ENCODE measurements at regions not wholly inside any gene's neighbourhood (a gene's known extent, or its start where the extent isn't known, plus 50 kb on each side); places are given as distances from the start of the nearest gene placed in this dataset.

- H3K36me3 ChIP-seq (replicated peaks; ENCODE audit: insufficient read depth, low read depth), result no peaks in the 10 kb centered on the region
- H3K9me3 ChIP-seq (ENCODE audit: low read depth), result no peaks in the 10 kb centered on the region
- H3K79me2 ChIP-seq, result no peaks in the 10 kb centered on the region
- no peak overlapping the region for H2AFZ ChIP-seq
- no peak overlapping the region for H3K4me2 ChIP-seq
- DNase-seq (ENCODE audit: low spot score), result no peak
- no peak overlapping the region for H3K4me3 ChIP-seq
- H3K9me2 ChIP-seq (replicated peaks; ENCODE audit: insufficient read depth), result no peaks in the 10 kb centered on the region
- no peaks in the 10 kb centered on the region for H4K20me1 ChIP-seq (ENCODE audit: insufficient read depth, poor library complexity, severe bottlenecking)
- TF ChIP-seq EZH2 (IDR thresholded peaks at IDR 0.05; ENCODE audit: borderline replicate concordance) (no peak), CTCF (IDR thresholded peaks at IDR 0.05; ENCODE audit: poor library complexity) (no peak), EZH2phosphoT487 (IDR thresholded peaks at IDR 0.05; ENCODE audit: low read depth, severe bottlenecking, unreplicated experiment) (no peak)
- no peaks in the 10 kb centered on the region for H3K27me3 ChIP-seq
- H3K4me1 ChIP-seq (ENCODE audit: insufficient read depth), result no peaks in the 10 kb centered on the region
- H3K27ac ChIP-seq, result no peak overlapping the region
Measured at GRCh38 chr4:110801591-110801990, 178.7 kb upstream of the PITX2 start.

- no peak overlapping the region for H3K27ac ChIP-seq
- no peaks in the 10 kb centered on the region for H3K4me1 ChIP-seq (ENCODE audit: insufficient read depth)
- H3K9me3 ChIP-seq (ENCODE audit: low read depth), result no peaks in the 10 kb centered on the region
- H3K4me3 ChIP-seq, result no peak overlapping the region
- no peak overlapping the region for H3K4me2 ChIP-seq
- no peaks in the 10 kb centered on the region for H3K79me2 ChIP-seq
- no peak overlapping the region for H2AFZ ChIP-seq
- 80% methylated on average over 6 of the region's 6 CpGs for WGBS (ENCODE audit: low lambda C conversion rate, missing lambda C conversion rate)
- no peaks in the 10 kb centered on the region for H3K36me3 ChIP-seq (replicated peaks; ENCODE audit: insufficient read depth, low read depth)
- no peaks in the 10 kb centered on the region for H3K27me3 ChIP-seq
- no peaks in the 10 kb centered on the region for H3K9me2 ChIP-seq (replicated peaks; ENCODE audit: insufficient read depth)
- DNase-seq (ENCODE audit: low spot score), result no peak
- no peaks in the 10 kb centered on the region for H4K20me1 ChIP-seq (ENCODE audit: insufficient read depth, poor library complexity, severe bottlenecking)
- no peak for TF ChIP-seq CTCF (IDR thresholded peaks at IDR 0.05; ENCODE audit: poor library complexity)
- TF ChIP-seq EZH2phosphoT487 (IDR thresholded peaks at IDR 0.05; ENCODE audit: low read depth, severe bottlenecking, unreplicated experiment), result no peak
- no peak for TF ChIP-seq EZH2 (IDR thresholded peaks at IDR 0.05; ENCODE audit: borderline replicate concordance)
Measured at GRCh38 chr4:110808351-110808878, 185.5 kb upstream of the PITX2 start.

- Histone ChIP-seq H3K4me3 (no peak overlapping the region), H3K9me2 (replicated peaks; ENCODE audit: insufficient read depth) (no peaks in the 10 kb centered on the region), H3K27ac (no peak overlapping the region), H3K4me2 (no peak overlapping the region), H4K20me1 (ENCODE audit: insufficient read depth, poor library complexity, severe bottlenecking) (no peaks in the 10 kb centered on the region), H3K4me1 (ENCODE audit: insufficient read depth) (no peaks in the 10 kb centered on the region), H3K36me3 (replicated peaks; ENCODE audit: insufficient read depth, low read depth) (no peaks in the 10 kb centered on the region), H3K9me3 (ENCODE audit: low read depth) (no peaks in the 10 kb centered on the region), H3K27me3 (no peaks in the 10 kb centered on the region), H3K79me2 (no peaks in the 10 kb centered on the region), H2AFZ (no peak overlapping the region)
- WGBS (ENCODE audit: low lambda C conversion rate, missing lambda C conversion rate), result 72% methylated on average over 4 of the region's 4 CpGs
- TF ChIP-seq EZH2phosphoT487 (IDR thresholded peaks at IDR 0.05; ENCODE audit: low read depth, severe bottlenecking, unreplicated experiment) (no peak), CTCF (IDR thresholded peaks at IDR 0.05; ENCODE audit: poor library complexity) (no peak), EZH2 (IDR thresholded peaks at IDR 0.05; ENCODE audit: borderline replicate concordance) (no peak)
- no peak for DNase-seq (ENCODE audit: low spot score)
Measured at GRCh38 chr4:110815950-110816349, 193.1 kb upstream of the PITX2 start.

GRCh38 chr4:110816367-110816766 lies 193.5 kb upstream of the PITX2 start:
- H3K27ac ChIP-seq, result no peak overlapping the region
- no peaks in the 10 kb centered on the region for H3K9me2 ChIP-seq (replicated peaks; ENCODE audit: insufficient read depth)
- H3K9me3 ChIP-seq (ENCODE audit: low read depth), result no peaks in the 10 kb centered on the region
- no peak overlapping the region for H3K4me2 ChIP-seq
- no peak for DNase-seq (ENCODE audit: low spot score)
- no peak overlapping the region for H2AFZ ChIP-seq
- no peaks in the 10 kb centered on the region for H3K36me3 ChIP-seq (replicated peaks; ENCODE audit: insufficient read depth, low read depth)
- no peak overlapping the region for H3K4me3 ChIP-seq
- no peak for TF ChIP-seq EZH2phosphoT487 (IDR thresholded peaks at IDR 0.05; ENCODE audit: low read depth, severe bottlenecking, unreplicated experiment)
- TF ChIP-seq EZH2 (IDR thresholded peaks at IDR 0.05; ENCODE audit: borderline replicate concordance), result no peak
- no peak for TF ChIP-seq CTCF (IDR thresholded peaks at IDR 0.05; ENCODE audit: poor library complexity)
- H4K20me1 ChIP-seq (ENCODE audit: insufficient read depth, poor library complexity, severe bottlenecking), result no peaks in the 10 kb centered on the region
- 38% methylated on average over 1 of the region's 1 CpG for WGBS (ENCODE audit: low lambda C conversion rate, missing lambda C conversion rate)
- no peaks in the 10 kb centered on the region for H3K27me3 ChIP-seq
- H3K4me1 ChIP-seq (ENCODE audit: insufficient read depth), result no peaks in the 10 kb centered on the region
- H3K79me2 ChIP-seq, result no peaks in the 10 kb centered on the region
